GM13976 (cell line): ENCODE measurements at regions not wholly inside any gene's neighbourhood (a gene's known extent, or its start where the extent isn't known, plus 50 kb on each side); places are given as distances from the start of the nearest gene placed in this dataset.

Experiments used
- DNase-seq: peaks from one replicate; pipeline ENCODE4 v3.0.0; 2012; ENCODE audit warnings: low spot score
- in situ Hi-C: fragments of 300-500 bp; cut with MboI; formaldehyde crosslinking; loops from one replicate; pipeline ENCODE4 v1.12.0; 2022; ENCODE audit warnings: low sequenced_read_pairs, mixed read lengths, inconsistent platforms; ENCODE audit not compliant: unreplicated experiment
- TF ChIP-seq, protein P1 (sequence below): IDR thresholded peaks from 2 replicates; pipeline ENCODE4 v1.5.1; 2012; ENCODE audit warnings: borderline replicate concordance, mild to moderate bottlenecking; ENCODE audit not compliant: insufficient read depth; ENCODE audit errors: extremely low read depth, missing control alignments, control extremely low read depth

DNA sequence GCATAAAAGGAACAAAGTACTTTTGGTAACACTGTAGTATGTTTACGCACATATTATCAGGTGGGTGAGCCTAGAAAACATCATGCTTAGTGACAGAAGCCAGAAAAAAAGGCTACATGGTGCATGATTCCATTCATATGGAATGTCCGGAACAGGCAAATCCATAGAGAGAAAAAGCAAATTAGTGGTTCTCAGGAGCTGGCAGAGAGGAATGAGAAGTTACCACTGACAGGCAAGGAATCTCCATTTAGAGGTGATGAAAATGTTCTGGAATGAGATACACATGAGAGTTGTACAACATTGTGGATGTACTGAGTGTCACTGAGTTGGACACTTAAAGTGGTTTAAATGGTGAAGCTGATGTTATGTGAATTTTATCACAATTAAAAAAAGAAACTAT, 976.9 kb downstream of the NLGN4Y start:
- DNase-seq = no peak
- in situ Hi-C loops = no loop called here
- TF ChIP-seq, protein P1, sequence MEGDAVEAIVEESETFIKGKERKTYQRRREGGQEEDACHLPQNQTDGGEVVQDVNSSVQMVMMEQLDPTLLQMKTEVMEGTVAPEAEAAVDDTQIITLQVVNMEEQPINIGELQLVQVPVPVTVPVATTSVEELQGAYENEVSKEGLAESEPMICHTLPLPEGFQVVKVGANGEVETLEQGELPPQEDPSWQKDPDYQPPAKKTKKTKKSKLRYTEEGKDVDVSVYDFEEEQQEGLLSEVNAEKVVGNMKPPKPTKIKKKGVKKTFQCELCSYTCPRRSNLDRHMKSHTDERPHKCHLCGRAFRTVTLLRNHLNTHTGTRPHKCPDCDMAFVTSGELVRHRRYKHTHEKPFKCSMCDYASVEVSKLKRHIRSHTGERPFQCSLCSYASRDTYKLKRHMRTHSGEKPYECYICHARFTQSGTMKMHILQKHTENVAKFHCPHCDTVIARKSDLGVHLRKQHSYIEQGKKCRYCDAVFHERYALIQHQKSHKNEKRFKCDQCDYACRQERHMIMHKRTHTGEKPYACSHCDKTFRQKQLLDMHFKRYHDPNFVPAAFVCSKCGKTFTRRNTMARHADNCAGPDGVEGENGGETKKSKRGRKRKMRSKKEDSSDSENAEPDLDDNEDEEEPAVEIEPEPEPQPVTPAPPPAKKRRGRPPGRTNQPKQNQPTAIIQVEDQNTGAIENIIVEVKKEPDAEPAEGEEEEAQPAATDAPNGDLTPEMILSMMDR = no peak

DNA sequence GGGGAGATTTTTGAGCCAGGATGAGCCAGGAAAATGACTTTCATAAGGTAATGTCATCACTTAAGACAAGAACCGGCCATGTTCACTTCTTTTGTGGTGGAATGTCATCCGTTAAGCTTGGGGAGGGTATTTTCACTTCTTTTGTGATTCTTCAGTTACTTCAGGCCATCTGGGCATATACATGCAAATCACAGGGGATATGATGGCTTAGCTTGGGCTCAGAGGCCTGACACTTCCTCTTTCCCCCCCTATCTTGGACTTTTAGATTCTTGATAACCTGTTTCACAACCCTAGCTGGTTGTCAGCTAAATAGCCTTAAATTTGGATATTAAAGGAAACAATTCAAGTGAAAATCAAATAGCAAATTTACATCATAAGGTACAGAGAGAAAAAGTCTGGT, 986.0 kb downstream of the NLGN4Y start:
- in situ Hi-C loops = no loop called here
- no peak for DNase-seq
- TF ChIP-seq, protein P1 = no peak

DNA sequence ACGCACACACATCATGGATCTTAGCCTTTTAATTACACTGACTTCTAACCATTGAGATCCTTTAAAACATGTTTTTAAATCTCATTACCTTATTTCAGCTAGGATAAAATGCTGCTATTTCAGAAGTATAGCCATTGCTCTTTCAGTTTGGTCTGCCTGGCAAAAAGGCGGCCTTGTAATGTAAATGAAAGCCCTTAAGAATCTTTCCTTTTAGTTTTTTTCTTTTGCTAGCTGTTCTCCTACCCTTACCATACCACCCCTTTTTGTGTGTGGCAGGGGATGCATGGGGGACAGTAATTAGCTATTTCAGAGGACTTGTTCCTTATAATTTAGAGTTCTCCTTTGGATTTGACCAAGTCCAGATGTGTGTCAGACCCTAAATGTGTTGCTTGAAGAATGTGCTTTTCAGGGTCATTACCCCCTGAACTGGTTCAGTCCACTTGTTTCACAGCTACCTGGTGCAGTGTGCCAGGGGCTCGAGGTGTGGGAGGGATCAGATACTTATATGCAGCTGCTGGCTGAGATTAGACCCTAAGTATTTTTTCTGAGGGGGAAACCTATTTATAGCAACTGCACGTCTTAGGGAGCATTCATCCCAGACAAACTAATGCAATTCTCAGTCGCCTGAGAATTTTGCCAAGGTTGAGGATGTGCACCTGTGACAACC, 986.8 kb downstream of the NLGN4Y start:
- no peak for DNase-seq
- TF ChIP-seq, protein P1 = no peak

DNA sequence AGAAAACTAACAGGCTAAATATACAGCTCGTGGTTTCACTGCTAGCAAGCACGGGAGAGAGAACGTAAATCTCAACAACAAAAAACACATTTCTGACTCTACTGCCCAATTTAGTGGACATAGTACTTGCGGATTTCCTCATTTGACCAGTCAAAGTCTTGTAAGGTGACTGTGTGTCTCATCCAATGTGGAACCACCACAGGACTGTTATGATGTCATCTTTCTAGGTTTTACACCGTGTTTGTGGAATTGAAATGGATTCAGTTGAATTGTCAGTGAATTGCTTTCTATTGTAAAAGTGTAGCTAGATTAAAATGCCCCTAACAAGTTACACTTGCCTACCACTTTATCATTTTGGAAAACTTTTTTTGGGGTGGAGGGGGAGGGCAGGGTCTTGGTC, 1010.8 kb downstream of the NLGN4Y start:
- TF ChIP-seq, protein P1 = no peak
- no peak for DNase-seq
- in situ Hi-C loops = no loop called here

More for the DNA sequence above, 986.8 kb downstream of the NLGN4Y start:
- in situ Hi-C loops = no loop called here

DNA sequence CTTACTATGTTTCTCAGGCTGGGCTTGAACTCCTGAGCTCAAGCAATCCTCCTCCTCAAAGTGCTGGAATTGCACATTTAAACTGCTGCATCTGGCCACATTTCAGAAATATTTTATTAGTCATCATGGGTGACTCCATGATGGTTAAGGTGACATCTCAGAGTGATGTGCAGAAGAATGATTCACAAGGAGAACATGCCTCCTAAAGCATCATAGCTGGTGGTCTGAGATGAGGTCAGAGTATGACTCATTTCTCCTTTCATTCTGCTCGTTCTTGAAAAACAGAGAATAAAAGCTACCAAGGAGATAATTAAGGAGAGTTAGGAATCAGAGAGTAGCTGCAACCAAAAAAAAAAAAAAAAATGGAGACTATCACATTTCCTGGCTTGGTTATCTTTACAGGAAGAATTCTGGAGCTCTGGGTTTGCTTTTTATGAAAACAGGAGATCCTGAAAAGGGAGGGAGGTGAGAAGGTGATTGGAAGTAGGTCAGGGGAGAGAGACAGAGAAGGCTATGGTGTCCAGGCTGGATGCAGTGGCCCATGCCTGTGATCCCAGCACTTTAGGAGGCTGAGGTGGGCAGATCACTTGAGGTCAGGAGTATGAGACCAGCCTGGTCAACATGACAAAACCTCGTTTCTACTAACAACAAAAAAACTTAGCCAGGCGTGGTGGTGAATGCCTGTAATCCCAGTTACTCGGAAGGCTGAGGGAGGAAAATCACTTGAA, 1011.6 kb downstream of the NLGN4Y start:
- TF ChIP-seq, protein P1 = no peak
- in situ Hi-C loops = no loop called here
- DNase-seq = no peak

DNA sequence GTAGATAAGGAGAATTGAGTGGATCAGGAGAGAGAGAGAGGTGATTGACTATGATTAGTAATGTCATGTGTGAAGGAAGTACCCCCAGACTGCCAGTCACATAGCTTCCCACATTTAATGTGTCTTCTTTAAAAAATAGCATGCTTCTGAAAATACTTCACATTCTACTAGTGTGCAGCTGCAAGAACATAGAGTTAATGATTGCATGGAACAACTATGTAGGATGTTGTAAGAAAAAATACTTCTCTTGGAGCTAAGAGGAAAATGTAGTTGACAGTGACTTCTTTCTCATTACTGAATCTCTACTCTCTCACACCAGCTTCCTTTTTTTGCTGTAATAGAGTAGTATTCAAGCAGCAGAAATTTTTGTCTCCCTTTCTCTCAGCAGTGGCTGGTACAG, 1016.2 kb downstream of the NLGN4Y start:
- in situ Hi-C loops = no loop called here
- DNase-seq = no peak
- TF ChIP-seq, protein P1 = no peak
